WTC11 (cell line): ENCODE measurements at regions not wholly inside any gene's neighbourhood (a gene's known extent, or its start where the extent isn't known, plus 50 kb on each side); places are given as distances from the start of the nearest gene placed in this dataset.
A peak's percentile ranks its signal among the peaks of the same experiment; 100 is the strongest.

Source experiments
- ATAC-seq: fragments of 200-7000 bp; cut with Tn5 transposase; 2 replicates; pipeline ENCODE4 v1.10.0; 2021; ENCODE audit warnings: mild to moderate bottlenecking, moderate library complexity
- CTCF ChIA-PET: fragments of 300-600 bp; sonication (Branson Sonifier 250); formaldehyde crosslinking; loops from one replicate; lab custom pipeline; 2021; ENCODE audit warnings: antibody characterized with exemption; lab: Charles Lee
- POLR2A ChIA-PET: fragments of 350-600 bp; sonication (Branson Sonifier 250); formaldehyde crosslinking; loops from one replicate; lab custom pipeline; 2021; ENCODE audit warnings: antibody characterized with exemption; lab: Charles Lee
- DNase-seq: peaks from one replicate; pipeline ENCODE4 v3.0.0; 2021; ENCODE audit warnings: low spot score
- H3K27ac Mint-ChIP-seq: 2 replicates; pipeline ENCODE4 v1.8.0; 2021; ENCODE audit warnings: mixed read lengths
- H3K27me3 Mint-ChIP-seq: 2 replicates; pipeline ENCODE4 v1.8.0; 2021; ENCODE audit warnings: low read depth, mild to moderate bottlenecking, moderate library complexity, mixed read lengths
- H3K36me3 Mint-ChIP-seq: 2 replicates; pipeline ENCODE4 v1.8.0; 2021; ENCODE audit warnings: mixed read lengths
- H3K4me1 Mint-ChIP-seq: 2 replicates; pipeline ENCODE4 v1.8.0; 2022; ENCODE audit warnings: mixed read lengths
- H3K4me3 Mint-ChIP-seq: 2 replicates; pipeline ENCODE4 v1.8.0; 2021; ENCODE audit warnings: mild to moderate bottlenecking, moderate library complexity, mixed read lengths
- H3K9me3 Mint-ChIP-seq: 2 replicates; pipeline ENCODE4 v1.8.0; 2021; ENCODE audit warnings: mixed read lengths
- CBFB ChIP-seq: sonication (generic); formaldehyde crosslinking; IDR thresholded peaks from 2 replicates; pipeline ENCODE4 v1.8.1; 2022; ENCODE audit warnings: mild to moderate bottlenecking, low read depth, missing genetic modification reagents
- ELF4 ChIP-seq: sonication (generic); formaldehyde crosslinking; IDR thresholded peaks from 2 replicates; pipeline ENCODE4 v1.8.1; 2022; ENCODE audit warnings: low read depth, mild to moderate bottlenecking, moderate library complexity, missing genetic modification reagents
- FOXK1 ChIP-seq: sonication (generic); formaldehyde crosslinking; IDR thresholded peaks from 2 replicates; pipeline ENCODE4 v1.8.0; 2022; ENCODE audit warnings: mild to moderate bottlenecking, moderate library complexity, missing genetic modification reagents
- GRHL2 ChIP-seq: fragments of 250-450 bp; sonication (Bioruptor Pico); IDR thresholded peaks from 2 replicates; pipeline ENCODE4 v1.8.0; 2022; ENCODE audit warnings: mild to moderate bottlenecking, moderate library complexity; ENCODE audit not compliant: insufficient replicate concordance, severe bottlenecking
- HMGA2 ChIP-seq: fragments of 250-450 bp; sonication (Bioruptor Pico); IDR thresholded peaks from 2 replicates; pipeline ENCODE4 v1.4.0; 2021; ENCODE audit warnings: mild to moderate bottlenecking, moderate library complexity
- IRF2 ChIP-seq: sonication (generic); formaldehyde crosslinking; IDR thresholded peaks from 2 replicates; pipeline ENCODE4 v1.8.0; 2022; ENCODE audit warnings: low read depth, missing genetic modification reagents, borderline replicate concordance
- JUN ChIP-seq: sonication (generic); formaldehyde crosslinking; IDR thresholded peaks from 2 replicates; pipeline ENCODE4 v1.8.0; 2023; ENCODE audit warnings: mild to moderate bottlenecking, missing genetic modification reagents
- NR1H2 ChIP-seq: sonication (generic); formaldehyde crosslinking; IDR thresholded peaks from 2 replicates; pipeline ENCODE4 v1.9.0; 2021; ENCODE audit warnings: mild to moderate bottlenecking, moderate library complexity, missing genetic modification reagents
- SMAD3 ChIP-seq: sonication (generic); formaldehyde crosslinking; IDR thresholded peaks from 2 replicates; pipeline ENCODE4 v1.8.0; 2022; ENCODE audit warnings: missing genetic modification reagents, mild to moderate bottlenecking, borderline replicate concordance
- SMAD4 ChIP-seq: sonication (generic); formaldehyde crosslinking; IDR thresholded peaks from 2 replicates; pipeline ENCODE4 v1.8.0; 2022; ENCODE audit warnings: mild to moderate bottlenecking, missing genetic modification reagents
- SOX15 ChIP-seq: fragments of 250-450 bp; sonication (Bioruptor Pico); IDR thresholded peaks from 2 replicates; pipeline ENCODE4 v1.9.0; 2021; ENCODE audit warnings: mild to moderate bottlenecking
- TCF7 ChIP-seq: sonication (generic); formaldehyde crosslinking; IDR thresholded peaks from 2 replicates; pipeline ENCODE4 v1.8.0; 2022; ENCODE audit warnings: mild to moderate bottlenecking, low read depth, missing genetic modification reagents, moderate library complexity
- TEAD4 ChIP-seq: sonication (generic); formaldehyde crosslinking; IDR thresholded peaks from 2 replicates; pipeline ENCODE4 v1.8.0; 2022; ENCODE audit warnings: mild to moderate bottlenecking, missing genetic modification reagents
- TP53 ChIP-seq: sonication (generic); formaldehyde crosslinking; IDR thresholded peaks from 2 replicates; pipeline ENCODE4 v1.8.1; 2023; ENCODE audit warnings: mild to moderate bottlenecking, missing genetic modification reagents
- ZNF138 ChIP-seq: sonication (generic); formaldehyde crosslinking; conservative IDR thresholded peaks from 2 replicates; pipeline ENCODE4 v1.8.1; 2022; ENCODE audit warnings: mild to moderate bottlenecking, moderate library complexity, missing genetic modification reagents
- TF ChIP-seq, protein P1 (sequence below): sonication (generic); formaldehyde crosslinking; IDR thresholded peaks from 2 replicates; pipeline ENCODE4 v1.8.1; 2022; ENCODE audit warnings: low read depth, mild to moderate bottlenecking, moderate library complexity, missing genetic modification reagents, borderline replicate concordance
- TF ChIP-seq, protein P2 (sequence below): fragments of 250-450 bp; sonication (Bioruptor Pico); conservative IDR thresholded peaks from 2 replicates; pipeline ENCODE4 v1.9.0; 2021; ENCODE audit warnings: mild to moderate bottlenecking
- TF ChIP-seq, protein P3 (sequence below): fragments of 250-450 bp; sonication (Bioruptor Pico); IDR thresholded peaks from 2 replicates; pipeline ENCODE4 v1.9.0; 2021; ENCODE audit warnings: moderate library complexity, mild to moderate bottlenecking, inconsistent platforms, borderline replicate concordance
- TF ChIP-seq, protein P4 (sequence below): fragments of 200-600 bp; IDR thresholded peaks from 2 replicates; pipeline ENCODE4 v1.8.0; 2022; ENCODE audit warnings: antibody characterized with exemption

DNA sequence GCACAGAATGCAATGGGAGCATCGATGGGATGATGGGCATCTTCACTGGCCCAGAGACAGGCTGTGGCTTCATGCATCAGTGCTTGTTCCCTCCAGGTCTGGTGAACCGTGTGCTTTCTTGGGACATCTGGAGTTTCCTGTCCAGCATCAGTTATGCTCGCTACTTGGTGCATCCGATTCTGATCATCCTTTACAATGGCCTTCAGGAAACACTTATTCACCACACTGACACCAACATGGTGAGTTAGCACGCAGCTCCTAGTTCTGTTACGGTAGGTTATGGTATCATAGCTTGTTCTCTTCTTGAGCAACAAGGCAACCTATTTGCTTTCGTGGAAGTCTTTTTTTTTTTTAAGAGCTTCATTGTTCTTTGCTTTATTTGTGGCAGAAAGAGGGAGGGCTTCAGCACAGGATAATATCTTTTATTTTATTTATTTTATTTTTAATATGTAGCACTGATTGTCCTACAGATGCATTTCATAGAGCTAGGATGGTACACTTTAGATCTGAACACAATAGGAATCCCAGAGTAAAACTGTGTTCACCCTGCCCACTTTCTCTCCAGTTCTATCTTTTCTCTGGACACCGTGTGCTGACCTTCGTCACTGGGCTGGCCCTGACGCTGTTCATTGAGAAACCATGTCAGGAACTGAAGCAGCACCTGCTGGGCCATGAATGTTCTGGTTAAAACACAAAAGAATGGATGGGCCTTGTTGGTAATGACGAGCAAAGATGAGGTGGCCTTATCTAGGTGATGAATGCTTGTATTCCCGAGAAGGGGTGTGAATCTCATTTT, 71.2 kb upstream of the SEC11C start:
- ChIA-PET CTCF (interaction anchor here (9.0 kb wide), 1 partner anchor 298 kb away, joined by 221 read pairs; no protein-coding TSS in a partner anchor), POLR2A (no interaction called here)
- no peaks in the 10 kb centered on the region for H3K9me3 Mint-ChIP-seq
- ATAC-seq (no peak), DNase-seq (no peak)
- H3K36me3 Mint-ChIP-seq = no peaks in the 10 kb centered on the region
- H3K27ac Mint-ChIP-seq = no peak overlapping the region
- TF ChIP-seq SMAD3 (CRISPR knock-in tag) (no peak), TCF7 (CRISPR knock-in tag) (no peak), NR1H2 (no peak), TP53 (CRISPR knock-in tag) (no peak), ELF4 (CRISPR knock-in tag) (no peak), HMGA2 (CRISPR knock-in tag) (no peak), SOX15 (CRISPR knock-in tag) (no peak), FOXK1 (no peak), JUN (CRISPR knock-in tag) (no peak), CBFB (CRISPR knock-in tag) (no peak)
- TF ChIP-seq, protein P1, sequence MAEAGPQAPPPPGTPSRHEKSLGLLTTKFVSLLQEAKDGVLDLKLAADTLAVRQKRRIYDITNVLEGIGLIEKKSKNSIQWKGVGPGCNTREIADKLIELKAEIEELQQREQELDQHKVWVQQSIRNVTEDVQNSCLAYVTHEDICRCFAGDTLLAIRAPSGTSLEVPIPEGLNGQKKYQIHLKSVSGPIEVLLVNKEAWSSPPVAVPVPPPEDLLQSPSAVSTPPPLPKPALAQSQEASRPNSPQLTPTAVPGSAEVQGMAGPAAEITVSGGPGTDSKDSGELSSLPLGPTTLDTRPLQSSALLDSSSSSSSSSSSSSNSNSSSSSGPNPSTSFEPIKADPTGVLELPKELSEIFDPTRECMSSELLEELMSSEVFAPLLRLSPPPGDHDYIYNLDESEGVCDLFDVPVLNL (CRISPR knock-in tag) = no peak
- TF ChIP-seq, protein P2, sequence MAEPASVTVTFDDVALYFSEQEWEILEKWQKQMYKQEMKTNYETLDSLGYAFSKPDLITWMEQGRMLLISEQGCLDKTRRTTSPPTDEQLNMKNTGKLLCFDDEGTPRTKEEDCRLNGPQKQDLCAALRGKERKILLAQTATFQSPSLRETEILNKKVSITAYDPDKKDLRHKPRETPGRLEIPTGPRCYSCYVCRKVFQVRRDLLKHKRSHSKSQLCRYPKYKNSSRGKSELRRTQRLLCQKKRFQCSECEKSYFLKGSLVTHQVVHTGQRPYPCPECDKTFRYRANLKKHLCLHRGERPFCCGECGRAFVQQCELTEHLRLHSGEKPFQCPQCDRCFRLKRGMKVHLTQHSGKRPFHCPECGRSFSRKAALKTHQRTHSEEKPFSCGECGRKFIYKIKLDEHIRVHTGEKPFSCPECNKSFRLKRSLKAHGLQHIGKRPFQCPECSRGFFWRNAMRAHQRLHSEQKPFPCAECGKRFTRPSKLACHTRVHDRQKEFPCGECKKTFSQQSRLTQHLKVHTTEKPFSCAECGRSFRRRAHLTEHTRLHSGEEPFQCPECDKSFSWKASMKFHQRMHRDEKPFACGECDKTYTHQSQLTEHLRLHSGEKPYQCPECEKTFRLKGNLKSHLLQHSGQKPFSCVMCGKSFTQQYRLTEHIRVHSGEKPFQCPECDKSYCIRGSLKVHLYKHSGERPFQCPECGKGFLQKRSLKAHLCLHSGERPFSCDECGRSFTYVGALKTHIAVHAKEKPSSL = no peak
- TF ChIP-seq, protein P3, sequence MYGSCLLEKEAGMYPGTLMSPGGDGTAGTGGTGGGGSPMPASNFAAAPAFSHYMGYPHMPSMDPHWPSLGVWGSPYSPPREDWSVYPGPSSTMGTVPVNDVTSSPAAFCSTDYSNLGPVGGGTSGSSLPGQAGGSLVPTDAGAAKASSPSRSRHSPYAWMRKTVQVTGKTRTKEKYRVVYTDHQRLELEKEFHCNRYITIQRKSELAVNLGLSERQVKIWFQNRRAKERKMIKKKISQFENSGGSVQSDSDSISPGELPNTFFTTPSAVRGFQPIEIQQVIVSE (CRISPR knock-in tag) = no peak
- no peak overlapping the region for H3K4me3 Mint-ChIP-seq
- H3K4me1 Mint-ChIP-seq = peaks cover under 1% of the 10 kb centered on the region; the same call in 1 of the 2 replicates
- H3K27me3 Mint-ChIP-seq = no peaks in the 10 kb centered on the region

DNA sequence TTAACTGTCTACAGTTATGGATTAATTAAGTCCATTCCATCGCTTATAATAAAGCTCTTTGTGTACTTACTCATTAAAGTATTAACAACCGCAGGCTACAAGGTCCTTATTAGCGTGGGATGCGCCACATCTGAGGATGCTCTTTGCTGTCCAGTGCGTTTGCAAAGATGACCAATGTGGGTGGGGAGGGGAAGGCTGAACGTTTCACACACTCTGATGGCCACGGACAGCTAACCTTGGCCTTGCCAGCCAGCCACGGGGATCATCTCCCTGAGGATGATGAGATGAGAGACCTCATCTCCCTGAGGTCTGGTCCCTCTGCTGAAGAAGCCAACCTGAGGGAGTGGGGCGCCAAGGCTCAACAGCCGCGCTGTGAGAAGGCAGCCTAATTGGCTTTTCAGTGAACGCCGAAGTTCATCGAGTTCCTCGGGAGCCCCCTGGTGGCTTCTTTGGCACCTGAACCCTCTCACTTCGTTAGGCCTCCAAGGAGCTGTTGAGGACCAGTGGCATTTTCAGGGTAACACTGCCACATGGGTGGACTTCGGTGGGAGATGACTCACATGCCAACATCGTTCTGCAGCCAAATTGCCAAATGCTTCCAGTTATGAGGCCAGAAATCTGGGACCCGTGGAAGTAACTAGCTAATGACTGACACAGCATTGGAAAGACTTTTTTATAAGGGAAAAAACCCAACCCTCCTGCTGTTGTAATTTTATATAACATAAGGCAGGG, 69.3 kb upstream of the SEC11C start:
- TF ChIP-seq, protein P4, sequence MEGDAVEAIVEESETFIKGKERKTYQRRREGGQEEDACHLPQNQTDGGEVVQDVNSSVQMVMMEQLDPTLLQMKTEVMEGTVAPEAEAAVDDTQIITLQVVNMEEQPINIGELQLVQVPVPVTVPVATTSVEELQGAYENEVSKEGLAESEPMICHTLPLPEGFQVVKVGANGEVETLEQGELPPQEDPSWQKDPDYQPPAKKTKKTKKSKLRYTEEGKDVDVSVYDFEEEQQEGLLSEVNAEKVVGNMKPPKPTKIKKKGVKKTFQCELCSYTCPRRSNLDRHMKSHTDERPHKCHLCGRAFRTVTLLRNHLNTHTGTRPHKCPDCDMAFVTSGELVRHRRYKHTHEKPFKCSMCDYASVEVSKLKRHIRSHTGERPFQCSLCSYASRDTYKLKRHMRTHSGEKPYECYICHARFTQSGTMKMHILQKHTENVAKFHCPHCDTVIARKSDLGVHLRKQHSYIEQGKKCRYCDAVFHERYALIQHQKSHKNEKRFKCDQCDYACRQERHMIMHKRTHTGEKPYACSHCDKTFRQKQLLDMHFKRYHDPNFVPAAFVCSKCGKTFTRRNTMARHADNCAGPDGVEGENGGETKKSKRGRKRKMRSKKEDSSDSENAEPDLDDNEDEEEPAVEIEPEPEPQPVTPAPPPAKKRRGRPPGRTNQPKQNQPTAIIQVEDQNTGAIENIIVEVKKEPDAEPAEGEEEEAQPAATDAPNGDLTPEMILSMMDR = peak; percentile 82
- TF ChIP-seq TEAD4 (no peak), GRHL2 (no peak), IRF2 (no peak), SMAD4 (CRISPR knock-in tag) (no peak), ZNF138 (CRISPR knock-in tag) (no peak)
- Mint-ChIP-seq H3K36me3 (no peaks in the 10 kb centered on the region), H3K27ac (no peak overlapping the region), H3K9me3 (no peaks in the 10 kb centered on the region), H3K27me3 (no peaks in the 10 kb centered on the region), H3K4me3 (no peak overlapping the region), H3K4me1 (no peaks in the 10 kb centered on the region)
- ChIA-PET CTCF (interaction anchor here (0.6 to 9.0 kb wide), 36 partner anchors 9 to 585 kb away, joined by 3 to 221 read pairs (median 4); partner anchors contain the start of genes GRP, MALT1 and SEC11C), POLR2A (no interaction called here)
- DNase-seq (peak; percentile 96), ATAC-seq (peak; percentile 98)
